ENCODE measurements at regions not wholly inside any gene's neighbourhood (a gene's known extent, or its start where the extent isn't known, plus 50 kb on each side); places are given as distances from the start of the nearest gene placed in this dataset.

DNA sequence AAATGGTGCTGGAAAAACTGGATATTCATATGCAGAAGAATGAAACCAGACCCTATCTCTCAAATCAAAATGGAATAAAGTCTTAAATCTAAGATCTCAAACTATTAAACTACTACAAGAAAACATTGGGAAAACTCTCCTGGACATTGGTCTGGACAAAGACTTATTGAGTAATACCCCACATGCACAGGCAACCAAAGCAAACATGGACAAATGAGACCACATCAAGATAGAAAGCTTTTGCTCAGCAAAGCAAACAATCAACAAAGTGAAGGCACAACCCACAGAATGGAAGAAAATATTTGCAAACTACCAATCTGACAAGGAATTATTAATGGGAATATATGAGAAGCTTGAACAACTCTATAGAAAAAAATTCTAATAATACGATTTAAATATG lies 284.4 kb upstream of the FGF16 start:
- TF ChIP-seq POLR2A (IDR thresholded peaks at IDR 0.05) (no peak), POLR2AphosphoS5 (IDR thresholded peaks at IDR 0.05) (no peak)
- TF ChIP-seq, protein P1, sequence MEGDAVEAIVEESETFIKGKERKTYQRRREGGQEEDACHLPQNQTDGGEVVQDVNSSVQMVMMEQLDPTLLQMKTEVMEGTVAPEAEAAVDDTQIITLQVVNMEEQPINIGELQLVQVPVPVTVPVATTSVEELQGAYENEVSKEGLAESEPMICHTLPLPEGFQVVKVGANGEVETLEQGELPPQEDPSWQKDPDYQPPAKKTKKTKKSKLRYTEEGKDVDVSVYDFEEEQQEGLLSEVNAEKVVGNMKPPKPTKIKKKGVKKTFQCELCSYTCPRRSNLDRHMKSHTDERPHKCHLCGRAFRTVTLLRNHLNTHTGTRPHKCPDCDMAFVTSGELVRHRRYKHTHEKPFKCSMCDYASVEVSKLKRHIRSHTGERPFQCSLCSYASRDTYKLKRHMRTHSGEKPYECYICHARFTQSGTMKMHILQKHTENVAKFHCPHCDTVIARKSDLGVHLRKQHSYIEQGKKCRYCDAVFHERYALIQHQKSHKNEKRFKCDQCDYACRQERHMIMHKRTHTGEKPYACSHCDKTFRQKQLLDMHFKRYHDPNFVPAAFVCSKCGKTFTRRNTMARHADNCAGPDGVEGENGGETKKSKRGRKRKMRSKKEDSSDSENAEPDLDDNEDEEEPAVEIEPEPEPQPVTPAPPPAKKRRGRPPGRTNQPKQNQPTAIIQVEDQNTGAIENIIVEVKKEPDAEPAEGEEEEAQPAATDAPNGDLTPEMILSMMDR (IDR thresholded peaks at IDR 0.05) = no peak
